ENCODE measurements at regions not wholly inside any gene's neighbourhood (a gene's known extent, or its start where the extent isn't known, plus 50 kb on each side); places are given as distances from the start of the nearest gene placed in this dataset.

DNA sequence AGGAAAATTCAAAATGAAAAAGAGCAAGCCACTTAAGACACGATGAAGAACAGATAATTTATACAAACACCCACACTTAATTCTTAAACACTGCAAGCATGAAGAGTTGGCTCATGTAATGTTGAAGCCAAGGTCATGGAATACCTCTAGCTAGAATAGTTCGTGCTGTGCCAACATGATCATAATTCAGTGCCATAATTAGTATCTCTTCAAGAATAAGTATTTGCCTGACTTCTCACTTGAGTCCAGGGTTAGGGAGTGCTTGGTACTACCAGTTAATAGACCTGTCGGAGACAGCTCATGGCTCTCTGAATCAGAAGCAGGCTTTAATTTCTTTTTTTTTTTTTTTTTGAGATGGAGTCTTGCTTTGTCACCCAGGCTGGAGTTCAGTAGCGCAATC lies 206.3 kb downstream of the UNC5CL start:
- TF ChIP-seq SIN3A (IDR thresholded peaks at IDR 0.05; ENCODE audit: borderline replicate concordance, insufficient read depth, low read length) (no peak), POLR2AphosphoS5 (IDR thresholded peaks at IDR 0.05; ENCODE audit: low read depth, low read length) (no peak), TAF1 (IDR thresholded peaks at IDR 0.05; ENCODE audit: borderline replicate concordance, insufficient read depth, low read length) (no peak)
- TF ChIP-seq, protein P1, sequence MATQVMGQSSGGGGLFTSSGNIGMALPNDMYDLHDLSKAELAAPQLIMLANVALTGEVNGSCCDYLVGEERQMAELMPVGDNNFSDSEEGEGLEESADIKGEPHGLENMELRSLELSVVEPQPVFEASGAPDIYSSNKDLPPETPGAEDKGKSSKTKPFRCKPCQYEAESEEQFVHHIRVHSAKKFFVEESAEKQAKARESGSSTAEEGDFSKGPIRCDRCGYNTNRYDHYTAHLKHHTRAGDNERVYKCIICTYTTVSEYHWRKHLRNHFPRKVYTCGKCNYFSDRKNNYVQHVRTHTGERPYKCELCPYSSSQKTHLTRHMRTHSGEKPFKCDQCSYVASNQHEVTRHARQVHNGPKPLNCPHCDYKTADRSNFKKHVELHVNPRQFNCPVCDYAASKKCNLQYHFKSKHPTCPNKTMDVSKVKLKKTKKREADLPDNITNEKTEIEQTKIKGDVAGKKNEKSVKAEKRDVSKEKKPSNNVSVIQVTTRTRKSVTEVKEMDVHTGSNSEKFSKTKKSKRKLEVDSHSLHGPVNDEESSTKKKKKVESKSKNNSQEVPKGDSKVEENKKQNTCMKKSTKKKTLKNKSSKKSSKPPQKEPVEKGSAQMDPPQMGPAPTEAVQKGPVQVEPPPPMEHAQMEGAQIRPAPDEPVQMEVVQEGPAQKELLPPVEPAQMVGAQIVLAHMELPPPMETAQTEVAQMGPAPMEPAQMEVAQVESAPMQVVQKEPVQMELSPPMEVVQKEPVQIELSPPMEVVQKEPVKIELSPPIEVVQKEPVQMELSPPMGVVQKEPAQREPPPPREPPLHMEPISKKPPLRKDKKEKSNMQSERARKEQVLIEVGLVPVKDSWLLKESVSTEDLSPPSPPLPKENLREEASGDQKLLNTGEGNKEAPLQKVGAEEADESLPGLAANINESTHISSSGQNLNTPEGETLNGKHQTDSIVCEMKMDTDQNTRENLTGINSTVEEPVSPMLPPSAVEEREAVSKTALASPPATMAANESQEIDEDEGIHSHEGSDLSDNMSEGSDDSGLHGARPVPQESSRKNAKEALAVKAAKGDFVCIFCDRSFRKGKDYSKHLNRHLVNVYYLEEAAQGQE (IDR thresholded peaks at IDR 0.05; ENCODE audit: insufficient read depth in 1 of 2, low read depth in 2 of 2, low read length in 2 of 2), result no peak

All from PFSK-1 (cell line).